Kidney (tissue), 13 donors: ENCODE measurements at regions not wholly inside any gene's neighbourhood (a gene's known extent, or its start where the extent isn't known, plus 50 kb on each side); places are given as distances from the start of the nearest gene placed in this dataset.

Experiments
- DNase-seq, 5 donors: peaks; one replicate each; pipeline ENCODE4 v3.0.0-alpha.2; 2013 to 2020
- FAIRE-seq: peaks from 2 replicates; lab custom pipeline; 2012; peaks lifted over from hg19 to GRCh38; lab: Jason Lieb, UNC
- H3K27ac ChIP-seq, 2 donors: one replicate each; pipeline ENCODE4 v1.7.0; 2013; ENCODE audit warnings: low read depth in 2 of 2, low read length in 2 of 2, inconsistent platforms in 1 of 2
- H3K27me3 ChIP-seq: one replicate; pipeline ENCODE4 v1.7.1; 2013; ENCODE audit warnings: low read length, inconsistent platforms; ENCODE audit not compliant: control insufficient read depth, insufficient read depth
- H3K36me3 ChIP-seq, 3 donors: one replicate each; pipeline versions ENCODE4 v1.7.0 to v1.7.1; 2013; ENCODE audit warnings: low read length in 3 of 3, control low read depth in 1 of 3, inconsistent platforms in 1 of 3; ENCODE audit not compliant: insufficient read depth in 3 of 3, control insufficient read depth in 2 of 3
- H3K4me1 ChIP-seq, 3 donors: one replicate each; pipeline versions ENCODE4 v1.7.0 to v1.7.1; 2013; ENCODE audit warnings: low read length in 3 of 3, inconsistent platforms in 1 of 3, low read depth in 1 of 3; ENCODE audit not compliant: control insufficient read depth in 2 of 3, insufficient read depth in 2 of 3
- H3K4me3 ChIP-seq, 3 donors: one replicate each; pipeline versions ENCODE4 v1.7.0 to v1.8.1; 2013; ENCODE audit warnings: low read length in 3 of 3, control low read depth in 1 of 3, inconsistent platforms in 1 of 3
- H3K9ac ChIP-seq, 3 donors: one replicate each; pipeline versions ENCODE4 v1.7.0 to v1.7.1; 2013; ENCODE audit warnings: low read length in 3 of 3, control low read depth in 1 of 3, inconsistent platforms in 1 of 3
- H3K9me3 ChIP-seq, 3 donors: one replicate each; pipeline versions ENCODE4 v1.7.0 to v1.7.1; 2013; ENCODE audit warnings: low read length in 3 of 3, control low read depth in 1 of 3, inconsistent platforms in 1 of 3; ENCODE audit not compliant: control insufficient read depth in 2 of 3, insufficient read depth in 1 of 3
- CTCF ChIP-seq: IDR thresholded peaks from 3 replicates; pipeline ENCODE4 v1.5.1; 2012; ENCODE audit warnings: mild to moderate bottlenecking, moderate library complexity, borderline replicate concordance; ENCODE audit not compliant: insufficient read depth; ENCODE audit errors: extremely low read depth
- intact Hi-C: fragments of 100-400 bp; cut with DNase I; formaldehyde crosslinking; loops from one replicate; pipeline ENCODE4 v1.11.1; 2022
- donor health status: control.
- donor health status: control.
- donor health status: control.
- donor health status: control.
- donor health status: control.
- donor health status: DM: yes; HTN: yes; CAD: no.
- donor health status: Normal renal cell carcinoma (clear cell type).

DNA sequence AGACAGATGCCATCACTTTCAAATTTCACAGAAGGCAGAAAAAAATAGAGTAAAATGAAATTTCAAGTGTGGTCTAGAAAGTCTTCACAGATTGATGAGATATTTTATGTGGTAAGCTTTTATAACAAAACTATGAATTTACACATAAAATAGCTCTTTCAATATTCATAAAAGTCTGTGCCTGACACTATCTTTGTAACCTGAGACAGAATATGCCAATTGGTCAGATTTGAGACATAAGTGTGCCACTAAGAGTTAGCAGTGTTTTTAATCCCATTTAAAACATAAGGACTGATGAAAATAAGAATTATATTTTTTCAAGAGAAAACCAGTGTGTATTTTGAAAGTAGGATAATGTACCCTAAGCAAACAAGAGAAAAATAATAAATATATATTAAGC, 769.5 kb upstream of the LUZP2 start:
- Histone ChIP-seq H3K4me3 (no peak overlapping the region), H3K9ac (no peak overlapping the region), H3K27me3 (no peaks in the 10 kb centered on the region), H3K27ac (no peak overlapping the region), H3K9me3 (no peaks in the 10 kb centered on the region), H3K36me3 (no peaks in the 10 kb centered on the region), H3K4me1 (no peaks in the 10 kb centered on the region)
- DNase-seq: no peak
- no peak for TF ChIP-seq CTCF
- intact Hi-C loops: no loop called here
- no peak for FAIRE-seq

DNA sequence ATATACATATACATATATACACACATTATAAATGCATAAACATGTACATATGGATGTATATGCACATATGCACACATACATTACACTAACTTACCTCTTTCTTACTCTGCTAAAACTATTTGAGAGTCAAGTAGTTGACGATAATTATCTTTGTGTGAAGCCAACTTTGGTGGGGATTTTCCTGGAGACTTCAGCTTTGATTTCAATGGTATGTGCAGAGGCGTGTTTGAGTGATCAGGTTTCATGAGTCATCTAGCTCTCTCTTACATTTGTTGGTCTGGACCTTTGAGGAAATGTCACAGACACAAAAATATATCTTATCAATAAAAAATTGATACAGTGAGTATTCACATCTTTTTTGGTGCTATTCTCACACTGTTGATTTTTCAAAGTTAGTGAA, 769.1 kb upstream of the LUZP2 start:
- no peaks in the 10 kb centered on the region for H3K4me1 ChIP-seq
- no peak overlapping the region for H3K27ac ChIP-seq
- intact Hi-C loops: no loop called here
- no peaks in the 10 kb centered on the region for H3K36me3 ChIP-seq
- no peak overlapping the region for H3K9ac ChIP-seq
- no peaks in the 10 kb centered on the region for H3K27me3 ChIP-seq
- FAIRE-seq: no peak
- no peaks in the 10 kb centered on the region for H3K9me3 ChIP-seq
- DNase-seq: peak in 2 of 5 donors; percentile 15 to 26
- TF ChIP-seq CTCF: no peak
- no peak overlapping the region for H3K4me3 ChIP-seq

DNA sequence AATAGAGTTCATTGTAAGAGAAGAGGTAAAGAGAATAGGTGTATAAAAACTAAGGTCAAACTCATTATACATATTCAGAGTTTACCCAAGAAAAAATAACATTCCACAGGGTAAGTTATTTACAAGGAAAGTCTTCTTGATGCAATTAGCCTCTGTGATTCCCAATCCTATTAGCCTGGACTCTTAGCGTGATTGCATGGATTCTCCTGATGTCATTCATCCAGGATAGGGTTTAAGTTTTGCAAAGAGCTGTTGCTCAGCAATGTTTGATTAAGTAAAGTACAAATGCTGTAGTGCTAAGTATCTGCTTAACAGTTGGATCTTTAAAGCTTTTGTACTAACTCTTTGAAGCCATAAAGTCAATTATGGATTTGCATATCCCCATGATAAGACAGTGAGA, 767.8 kb upstream of the LUZP2 start:
- Histone ChIP-seq H3K9ac (no peak overlapping the region), H3K36me3 (no peaks in the 10 kb centered on the region), H3K27me3 (no peaks in the 10 kb centered on the region), H3K27ac (no peak overlapping the region), H3K4me3 (no peak overlapping the region), H3K9me3 (no peaks in the 10 kb centered on the region), H3K4me1 (no peaks in the 10 kb centered on the region)
- intact Hi-C loops: no loop called here
- DNase-seq: no peak
- no peak for FAIRE-seq
- TF ChIP-seq CTCF: no peak

DNA sequence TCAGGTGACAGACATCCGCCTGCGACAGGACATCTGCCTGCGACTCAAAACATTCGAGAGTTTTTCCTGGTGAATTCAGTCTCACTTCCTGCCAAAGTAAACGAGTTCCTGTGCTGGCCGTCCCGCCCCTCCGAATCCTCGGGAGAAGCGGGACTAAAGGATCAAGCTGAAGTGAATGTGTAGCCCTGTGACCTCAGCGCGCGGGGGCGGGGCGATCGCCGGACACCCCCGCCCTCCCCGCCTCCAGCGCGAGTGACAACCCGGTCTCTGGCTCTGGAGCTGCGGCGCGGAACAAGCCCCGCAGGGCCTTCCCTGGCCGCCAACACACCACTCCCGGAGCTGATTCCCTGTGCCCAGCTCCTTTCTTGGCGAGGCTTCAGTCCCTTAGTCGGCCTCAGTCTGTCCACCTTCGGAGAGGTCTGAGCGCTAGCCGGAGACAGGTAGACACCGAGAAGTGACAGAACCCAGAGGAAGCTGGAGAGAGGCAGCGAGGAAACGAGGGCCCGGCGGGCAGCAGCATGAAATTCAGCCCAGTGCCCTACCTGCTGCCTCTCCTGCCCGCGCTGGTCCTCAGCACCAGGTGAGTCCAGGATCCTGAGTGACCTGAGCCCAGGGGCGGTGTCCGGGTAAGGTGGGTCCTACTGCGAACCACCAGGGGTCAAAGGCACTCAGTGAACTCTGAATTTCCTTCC, 766.4 kb upstream of the LUZP2 start:
- no peak overlapping the region for H3K9ac ChIP-seq
- no peaks in the 10 kb centered on the region for H3K9me3 ChIP-seq
- H3K27ac ChIP-seq: no peak overlapping the region
- no peaks in the 10 kb centered on the region for H3K27me3 ChIP-seq
- TF ChIP-seq CTCF: no peak
- H3K4me1 ChIP-seq: no peaks in the 10 kb centered on the region
- H3K4me3 ChIP-seq: no peak overlapping the region
- no peaks in the 10 kb centered on the region for H3K36me3 ChIP-seq
- peak in 1 of 5 donors; percentile 66 for DNase-seq
- no peak for FAIRE-seq
- intact Hi-C loops: no loop called here
